HG03108 (cell line): ENCODE measurements at regions not wholly inside any gene's neighbourhood (a gene's known extent, or its start where the extent isn't known, plus 50 kb on each side); places are given as distances from the start of the nearest gene placed in this dataset.

Experiments used
- ATAC-seq: cut with Tn5 transposase; IDR thresholded peaks from one replicate; pipeline ENCODE4 v1.9.1; 2021; ENCODE audit warnings: moderate library complexity; ENCODE audit not compliant: unreplicated experiment

- ATAC-seq: no peak
These were observed 110.9 kb upstream of the C1orf174 start for GRCh38 chr1:4010814-4011605.

GRCh38 chr1:4016351-4017130 lies 116.5 kb upstream of the C1orf174 start:
- ATAC-seq: no peak

- no peak for ATAC-seq
These were observed 117.7 kb upstream of the C1orf174 start for GRCh38 chr1:4017636-4018365.

- no peak for ATAC-seq
These were observed 118.5 kb upstream of the C1orf174 start for GRCh38 chr1:4018466-4019146.

- no peak for ATAC-seq
These were observed 119.1 kb upstream of the C1orf174 start for GRCh38 chr1:4019147-4019521.

- no peak for ATAC-seq
These were observed 119.7 kb upstream of the C1orf174 start for GRCh38 chr1:4019606-4020331.

- no peak for ATAC-seq
These were observed 120.4 kb upstream of the C1orf174 start for GRCh38 chr1:4020449-4020848.

GRCh38 chr1:4021136-4021973 lies 121.3 kb upstream of the C1orf174 start:
- ATAC-seq: no peak

- ATAC-seq: no peak
These were observed 121.8 kb upstream of the C1orf174 start for GRCh38 chr1:4021974-4022268.

GRCh38 chr1:4022715-4023114 lies 122.6 kb upstream of the C1orf174 start:
- no peak for ATAC-seq

- ATAC-seq: no peak
These were observed 123.6 kb upstream of the C1orf174 start for GRCh38 chr1:4023678-4024077.

- no peak for ATAC-seq
These were observed 124.7 kb upstream of the C1orf174 start for GRCh38 chr1:4024811-4025210.

GRCh38 chr1:4025752-4026151 lies 125.7 kb upstream of the C1orf174 start:
- ATAC-seq: no peak

- ATAC-seq: no peak
These were observed 126.9 kb upstream of the C1orf174 start for GRCh38 chr1:4027008-4027407.

GRCh38 chr1:4027492-4028138 lies 127.5 kb upstream of the C1orf174 start:
- ATAC-seq: no peak

- ATAC-seq: no peak
These were observed 128.0 kb upstream of the C1orf174 start for GRCh38 chr1:4028139-4028501.

- no peak for ATAC-seq
These were observed 129.3 kb upstream of the C1orf174 start for GRCh38 chr1:4029376-4029775.

- no peak for ATAC-seq
These were observed 132.5 kb upstream of the C1orf174 start for GRCh38 chr1:4032571-4032970.

- ATAC-seq: no peak
These were observed 133.1 kb upstream of the C1orf174 start for GRCh38 chr1:4033129-4033676.
